Naive thymus-derived CD4-positive, alpha-beta T cell (primary cell): ENCODE measurements at regions not wholly inside any gene's neighbourhood (a gene's known extent, or its start where the extent isn't known, plus 50 kb on each side); places are given as distances from the start of the nearest gene placed in this dataset.

Source experiments
- ATAC-seq: fragments of 150-1000 bp; cut with Tn5 transposase; 2 replicates; pipeline ENCODE4 v1.10.0; 2021; ENCODE audit warnings: mild to moderate bottlenecking, moderate library complexity
- CTCF ChIA-PET: fragments of 350-600 bp; sonication (Branson Sonifier 250); formaldehyde crosslinking; loops from one replicate; lab custom pipeline; 2021; ENCODE audit warnings: antibody characterized with exemption; lab: Charles Lee
- POLR2A ChIA-PET: fragments of 350-600 bp; sonication (Branson Sonifier 250); formaldehyde crosslinking; loops from one replicate; lab custom pipeline; 2021; ENCODE audit warnings: antibody characterized with exemption, inconsistent platforms; lab: Charles Lee
- DNase-seq, 9 donors: peaks; one replicate each; pipeline versions ENCODE4 v3.0.0 to v3.0.0-alpha.2; 2020 to 2022; ENCODE audit warnings: mixed read lengths in 1 of 9
- H3K27ac ChIP-seq: one replicate; pipeline ENCODE4 v1.7.0; 2013; ENCODE audit warnings: mild to moderate bottlenecking, low read depth, low read length, moderate library complexity
- H3K27me3 ChIP-seq, 2 donors: one replicate each; pipeline ENCODE4 v1.7.0; 2013; ENCODE audit warnings: low read length in 2 of 2, mild to moderate bottlenecking in 2 of 2, moderate library complexity in 2 of 2; ENCODE audit not compliant: control insufficient read depth in 2 of 2, insufficient read depth in 2 of 2
- H3K36me3 ChIP-seq, 3 experiments: 1 replicate in 2 of 3; 2 replicates in 1 of 3; pipeline ENCODE4 v1.7.0; 2013; ENCODE audit warnings: low read length in 3 of 3, mild to moderate bottlenecking in 3 of 3, moderate library complexity in 1 of 3; ENCODE audit not compliant: insufficient read depth in 3 of 3, control insufficient read depth in 2 of 3
- H3K4me1 ChIP-seq, 2 donors: one replicate each; pipeline ENCODE4 v1.7.0; 2013; ENCODE audit warnings: low read length in 2 of 2, mild to moderate bottlenecking in 2 of 2, moderate library complexity in 1 of 2; ENCODE audit not compliant: control insufficient read depth in 2 of 2, insufficient read depth in 2 of 2
- H3K4me3 ChIP-seq: 2 replicates; pipeline ENCODE4 v1.7.0; 2013; ENCODE audit warnings: mild to moderate bottlenecking, low read length
- H3K9me3 ChIP-seq, 3 experiments: 1 replicate in 2 of 3; 2 replicates in 1 of 3; pipeline ENCODE4 v1.7.0; 2013; ENCODE audit warnings: low read length in 3 of 3; ENCODE audit not compliant: control insufficient read depth in 2 of 3
- H3K27ac Mint-ChIP-seq, 9 donors: one replicate each; pipeline ENCODE4 v1.8.0; 2020 to 2022; ENCODE audit warnings: mixed read lengths in 9 of 9, mild to moderate bottlenecking in 8 of 9, moderate library complexity in 5 of 9, inconsistent platforms in 2 of 9
- H3K27me3 Mint-ChIP-seq, 5 donors: one replicate each; pipeline ENCODE4 v1.8.0; 2021 to 2022; ENCODE audit warnings: mixed read lengths in 5 of 5, mild to moderate bottlenecking in 1 of 5
- H3K36me3 Mint-ChIP-seq, 5 donors: one replicate each; pipeline ENCODE4 v1.8.0; 2020 to 2022; ENCODE audit warnings: mixed read lengths in 5 of 5, mild to moderate bottlenecking in 3 of 5, inconsistent platforms in 1 of 5
- H3K4me1 Mint-ChIP-seq, 7 donors: one replicate each; pipeline ENCODE4 v1.8.0; 2020 to 2022; ENCODE audit warnings: mixed read lengths in 7 of 7, mild to moderate bottlenecking in 3 of 7, inconsistent platforms in 1 of 7
- H3K4me3 Mint-ChIP-seq, 10 donors: one replicate each; pipeline ENCODE4 v1.8.0; 2020 to 2022; ENCODE audit warnings: mild to moderate bottlenecking in 10 of 10, mixed read lengths in 10 of 10, moderate library complexity in 6 of 10, inconsistent platforms in 2 of 10
- H3K9me3 Mint-ChIP-seq, 11 donors: one replicate each; pipeline ENCODE4 v1.8.0; 2020 to 2022; ENCODE audit warnings: mixed read lengths in 11 of 11, mild to moderate bottlenecking in 4 of 11, inconsistent platforms in 1 of 11, moderate library complexity in 1 of 11
- intact Hi-C, 2 donors: fragments of 100-400 bp; cut with micrococcal nuclease; formaldehyde crosslinking; loops; one replicate each; pipeline ENCODE4 v1.15.1; 2023

DNA sequence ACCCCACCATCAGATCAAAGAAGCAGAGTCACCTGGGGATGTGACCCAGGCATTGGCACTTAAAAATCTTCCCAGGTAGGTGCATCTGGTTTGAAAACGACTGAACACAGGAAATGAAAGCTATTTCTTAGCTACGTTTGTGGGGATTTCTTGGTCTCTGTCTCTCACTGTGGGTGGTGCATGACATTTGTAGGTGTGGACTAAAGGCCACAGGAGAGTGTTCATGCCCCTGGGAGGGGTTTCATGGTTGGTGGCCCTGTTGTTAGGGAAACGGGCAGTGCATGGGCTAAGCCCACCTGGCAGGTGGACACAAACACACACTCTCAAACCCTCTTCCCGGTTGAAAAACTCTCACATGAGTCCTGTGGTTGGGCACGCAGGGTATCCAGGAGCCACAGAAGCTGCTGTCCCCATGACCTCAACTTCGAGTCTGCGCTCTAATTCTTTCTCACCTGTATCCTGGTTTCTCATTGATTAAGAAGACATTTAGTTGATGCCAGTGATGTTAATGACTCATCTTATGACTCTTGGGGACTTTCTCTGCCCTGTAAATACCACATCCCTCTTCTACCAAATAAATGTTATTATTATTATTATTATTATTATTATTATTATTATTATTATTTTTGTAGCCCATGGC is 119.4 kb downstream of the MRPS6 start:
- H3K9me3 ChIP-seq = no peaks in the 10 kb centered on the region
- Mint-ChIP-seq H3K27ac (peak overlapping the region in 4 of 9 donors; percentile 51 to 91 (median 69)), H3K36me3 (peaks cover 4 to 15% (median 7%) of the 10 kb centered on the region in 5 donors), H3K4me3 (peak overlapping the region in 1 of 10 donors; percentile 48), H3K9me3 (peaks cover 0 to 15% (median 0%) of the 10 kb centered on the region in 11 donors), H3K27me3 (no peaks in the 10 kb centered on the region), H3K4me1 (peaks cover 10 to 44% (median 30%) of the 10 kb centered on the region in 7 donors)
- DNase-seq (peak in 3 of 9 donors; percentile 8 to 16 (median 14)), ATAC-seq (peak; percentile 70)
- H3K36me3 ChIP-seq = no peaks in the 10 kb centered on the region
- peak overlapping the region; percentile 11 for H3K27ac ChIP-seq
- intact Hi-C loops = loop anchor here in 1 of 2 donors (1.0 to 10.0 kb wide), 2 partner anchors 9 to 248 kb away; no protein-coding TSS in a partner anchor
- H3K27me3 ChIP-seq = no peaks in the 10 kb centered on the region
- peaks cover 0 to 3% of the 10 kb centered on the region in 2 donors for H3K4me1 ChIP-seq
- H3K4me3 ChIP-seq = no peak overlapping the region
- POLR2A ChIA-PET = interaction anchor here (0.6 kb wide), 1 partner anchor 245 kb away, joined by 3 read pairs; no protein-coding TSS in a partner anchor
- CTCF ChIA-PET = no interaction called here

DNA sequence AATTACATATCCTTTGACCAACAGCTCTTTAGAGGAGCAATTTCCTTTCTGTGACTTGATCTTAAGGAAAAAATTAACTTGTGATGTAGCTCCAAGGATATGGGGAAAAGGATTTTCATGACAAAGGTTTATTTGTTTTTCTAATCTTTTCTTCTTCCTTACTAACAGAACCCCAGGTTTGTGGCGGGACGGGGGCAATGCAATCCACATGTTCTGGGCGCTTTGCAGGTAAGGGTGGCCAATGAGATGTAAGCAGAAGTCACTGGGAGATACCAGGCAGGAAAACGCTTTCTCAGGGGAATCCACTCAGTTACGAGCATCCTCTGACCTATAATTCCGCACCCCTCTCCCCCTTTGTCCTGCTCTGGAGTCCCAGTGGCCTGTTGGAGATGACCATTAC is 122.0 kb downstream of the MRPS6 start:
- H3K27ac ChIP-seq = no peak overlapping the region
- no peaks in the 10 kb centered on the region for H3K9me3 ChIP-seq
- CTCF ChIA-PET = no interaction called here
- intact Hi-C loops = loop anchor here in 1 of 2 donors (5.0 to 10.0 kb wide), 2 partner anchors 118 to 251 kb away; no protein-coding TSS in a partner anchor
- H3K27me3 ChIP-seq = no peaks in the 10 kb centered on the region
- Mint-ChIP-seq H3K4me1 (peaks cover 16 to 58% (median 47%) of the 10 kb centered on the region in 7 donors), H3K4me3 (no peak overlapping the region), H3K9me3 (peaks cover 0 to 4% (median 0%) of the 10 kb centered on the region in 11 donors), H3K27me3 (no peaks in the 10 kb centered on the region), H3K27ac (no peak overlapping the region), H3K36me3 (peaks cover 0 to 10% (median 3%) of the 10 kb centered on the region in 5 donors)
- POLR2A ChIA-PET = no interaction called here
- H3K4me3 ChIP-seq = no peak overlapping the region
- no peak for ATAC-seq
- H3K4me1 ChIP-seq = peaks cover 4 to 23% of the 10 kb centered on the region in 2 donors
- H3K36me3 ChIP-seq = no peaks in the 10 kb centered on the region
- DNase-seq = no peak

DNA sequence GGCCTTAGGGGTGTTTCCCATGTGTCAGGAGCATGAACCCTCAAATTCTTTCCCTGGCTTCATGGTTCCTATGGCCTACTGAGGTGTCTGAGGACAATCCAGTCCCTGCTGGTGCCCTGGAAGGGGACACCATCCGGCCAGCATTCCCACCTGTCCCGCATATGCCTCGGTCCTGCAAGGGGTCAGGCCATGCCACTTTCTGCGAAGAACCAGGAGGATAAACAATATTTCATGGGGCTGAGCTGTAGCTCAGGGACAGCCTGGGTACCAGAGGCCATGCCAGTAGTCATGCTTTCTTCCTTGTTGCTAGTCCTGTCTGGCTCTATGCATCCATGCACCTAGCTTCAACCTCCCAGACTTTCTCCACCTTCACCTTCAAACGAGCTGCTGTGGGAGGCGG is 123.6 kb downstream of the MRPS6 start:
- Mint-ChIP-seq H3K36me3 (peaks cover 0 to 13% (median 0%) of the 10 kb centered on the region in 5 donors), H3K27me3 (no peaks in the 10 kb centered on the region), H3K9me3 (peaks cover 0 to 4% (median 0%) of the 10 kb centered on the region in 11 donors), H3K4me1 (peaks cover 28 to 60% (median 56%) of the 10 kb centered on the region in 7 donors), H3K27ac (peak overlapping the region in 2 of 9 donors; percentile 5 to 25), H3K4me3 (no peak overlapping the region)
- CTCF ChIA-PET = no interaction called here
- ATAC-seq (no peak), DNase-seq (no peak)
- Histone ChIP-seq H3K36me3 (no peaks in the 10 kb centered on the region), H3K4me3 (no peak overlapping the region), H3K4me1 (peaks cover 8 to 28% of the 10 kb centered on the region in 2 donors), H3K27me3 (no peaks in the 10 kb centered on the region), H3K27ac (no peak overlapping the region), H3K9me3 (no peaks in the 10 kb centered on the region)
- intact Hi-C loops = loop anchor here in 1 of 2 donors (5.0 to 10.0 kb wide), 2 partner anchors 120 to 252 kb away; no protein-coding TSS in a partner anchor
- POLR2A ChIA-PET = no interaction called here

DNA sequence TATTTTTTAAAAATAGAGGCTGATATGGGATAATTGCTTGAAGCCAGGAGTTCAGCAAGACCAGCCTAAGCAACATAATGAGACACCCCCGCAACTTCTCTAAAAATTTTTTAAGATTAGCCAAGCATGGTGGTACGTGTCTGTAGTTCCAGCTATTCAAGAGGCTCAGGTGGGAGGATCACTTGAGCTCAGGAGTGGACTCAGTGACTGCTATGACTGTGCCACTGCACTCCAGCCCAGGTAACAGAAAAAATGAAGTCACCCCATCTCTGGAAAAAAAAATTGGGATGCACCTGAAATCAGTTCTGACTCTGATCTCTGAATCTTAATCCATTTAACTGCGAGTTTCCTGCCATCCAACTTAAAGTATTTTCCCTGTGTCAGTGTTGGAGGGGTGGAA is 124.2 kb downstream of the MRPS6 start:
- Histone ChIP-seq H3K4me3 (no peak overlapping the region), H3K27ac (no peak overlapping the region), H3K27me3 (no peaks in the 10 kb centered on the region), H3K9me3 (no peaks in the 10 kb centered on the region), H3K4me1 (peaks cover 8 to 31% of the 10 kb centered on the region in 2 donors), H3K36me3 (no peaks in the 10 kb centered on the region)
- CTCF ChIA-PET = no interaction called here
- H3K27ac Mint-ChIP-seq = peak overlapping the region in 6 of 9 donors; percentile 10 to 91 (median 26)
- H3K4me3 Mint-ChIP-seq = peak overlapping the region in 1 of 10 donors; percentile 68
- no peaks in the 10 kb centered on the region for H3K27me3 Mint-ChIP-seq
- H3K4me1 Mint-ChIP-seq = peaks cover 28 to 63% (median 59%) of the 10 kb centered on the region in 7 donors
- ATAC-seq = no peak
- no peak for DNase-seq
- POLR2A ChIA-PET = no interaction called here
- intact Hi-C loops = loop anchor here in 1 of 2 donors (5.0 to 10.0 kb wide), 2 partner anchors 120 to 253 kb away; no protein-coding TSS in a partner anchor
- H3K36me3 Mint-ChIP-seq = peaks cover 0 to 13% (median 0%) of the 10 kb centered on the region in 5 donors
- peaks cover 0 to 4% (median 0%) of the 10 kb centered on the region in 11 donors for H3K9me3 Mint-ChIP-seq

DNA sequence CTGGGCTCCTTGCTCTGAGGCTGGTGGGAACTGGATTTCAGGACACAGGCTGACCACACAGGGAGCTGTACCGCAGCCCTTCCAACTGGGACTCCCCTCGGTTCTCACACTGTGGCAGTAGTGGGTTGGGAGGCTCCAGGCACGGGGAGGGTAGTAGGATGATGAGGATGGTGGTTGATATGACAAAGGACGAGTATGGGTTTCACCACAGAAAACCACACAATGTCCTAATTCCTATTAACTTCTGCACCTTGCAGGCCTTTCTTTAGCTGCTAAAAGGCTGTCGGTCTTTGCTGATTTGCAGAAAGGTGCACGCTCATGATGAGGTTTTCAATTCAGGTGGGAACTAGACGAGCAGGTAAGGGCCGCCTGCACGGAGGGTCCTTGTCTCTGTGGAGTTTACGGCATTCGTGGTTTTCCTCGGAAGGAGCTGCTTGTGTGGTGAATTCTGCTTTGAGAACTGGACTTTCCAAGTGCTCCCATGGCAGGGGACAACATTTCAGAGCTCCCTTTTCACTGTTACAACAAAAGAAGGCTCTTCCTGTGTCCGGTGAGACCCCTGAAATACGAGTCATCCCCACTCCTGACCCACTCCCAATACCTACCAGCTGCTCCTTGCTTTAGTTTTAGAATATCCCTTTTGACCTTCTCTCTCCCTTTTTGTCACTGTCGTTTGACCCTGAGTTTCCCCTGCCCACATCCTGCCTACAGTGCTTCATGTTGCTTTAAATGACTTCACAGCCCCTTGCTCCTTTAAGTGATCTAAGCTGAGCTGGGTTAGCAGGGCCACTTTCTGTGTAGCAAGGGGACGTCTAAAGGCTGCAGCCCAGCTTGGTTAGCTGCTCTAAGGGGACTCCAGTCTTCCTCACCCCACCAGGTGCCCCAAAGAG is 125.1 kb downstream of the MRPS6 start:
- H3K4me1 Mint-ChIP-seq = peaks cover 28 to 65% (median 59%) of the 10 kb centered on the region in 7 donors
- H3K27me3 ChIP-seq = no peaks in the 10 kb centered on the region
- peaks cover 0 to 3% (median 0%) of the 10 kb centered on the region in 11 donors for H3K9me3 Mint-ChIP-seq
- peak; percentile 62 for ATAC-seq
- DNase-seq = peak in 7 of 9 donors; percentile 13 to 52 (median 40)
- H3K36me3 ChIP-seq = no peaks in the 10 kb centered on the region
- no peaks in the 10 kb centered on the region for H3K27me3 Mint-ChIP-seq
- POLR2A ChIA-PET = interaction anchor here (0.5 to 2.4 kb wide), 11 partner anchors 15 to 1009 kb away, joined by 3 to 10 read pairs (median 4); no protein-coding TSS in a partner anchor
- H3K4me1 ChIP-seq = peaks cover 8 to 34% of the 10 kb centered on the region in 2 donors
- peak overlapping the region; percentile 7 for H3K4me3 ChIP-seq
- peaks cover 0 to 11% (median 0%) of the 10 kb centered on the region in 5 donors for H3K36me3 Mint-ChIP-seq
- CTCF ChIA-PET = interaction anchor here (0.7 to 2.1 kb wide), 7 partner anchors 13 to 274 kb away, joined by 3 to 14 read pairs (median 4); no protein-coding TSS in a partner anchor
- peak overlapping the region; percentile 57 for H3K27ac ChIP-seq
- H3K4me3 Mint-ChIP-seq = peak overlapping the region; percentile 52 to 81 (median 70)
- intact Hi-C loops = loop anchor here (2.0 to 10.0 kb wide), 5 partner anchors 44 to 254 kb away; no protein-coding TSS in a partner anchor
- peak overlapping the region; percentile 68 to 91 (median 80) for H3K27ac Mint-ChIP-seq
- H3K9me3 ChIP-seq = no peaks in the 10 kb centered on the region
